Endothelial cell of umbilical vein (primary cell): ENCODE measurements at regions not wholly inside any gene's neighbourhood (a gene's known extent, or its start where the extent isn't known, plus 50 kb on each side); places are given as distances from the start of the nearest gene placed in this dataset.

Experiments
- BruUV-seq: library from RNA; stranded (reverse); fragments of 400-500 nt; replicated peaks from 2 replicates; lab custom pipeline; 2021; lab: Mats Ljungman, UMichigan
- CTCF ChIA-PET: fragments of 300-600, 350-600 bp; sonication (Branson Sonifier 250); formaldehyde crosslinking; loops from one replicate; lab custom pipeline; 2021; ENCODE audit warnings: antibody characterized with exemption, inconsistent platforms; lab: Charles Lee
- POLR2A ChIA-PET: fragments of 300-600, 350-600 bp; sonication (Branson Sonifier 250); formaldehyde crosslinking; loops from one replicate; lab custom pipeline; 2021; ENCODE audit warnings: antibody characterized with exemption, inconsistent platforms; lab: Charles Lee
- DNase-seq: peaks from one replicate; pipeline ENCODE4 v3.0.0-alpha.2; 2011; ENCODE audit warnings: low read depth, low spot score
- FAIRE-seq: peaks from 2 replicates; lab custom pipeline; 2011; peaks lifted over from hg19 to GRCh38; lab: Jason Lieb, UNC
- H2AFZ ChIP-seq: 2 replicates; pipeline ENCODE4 v1.6.0; 2012; ENCODE audit warnings: low read depth, low read length, control low read depth, inconsistent platforms
- H3K27ac ChIP-seq: 2 replicates; pipeline ENCODE4 v1.5.1; 2011; ENCODE audit warnings: low read depth, mild to moderate bottlenecking, control low read depth, low read length, moderate library complexity; ENCODE audit not compliant: insufficient read depth
- H3K27me3 ChIP-seq, 2 experiments: 2 replicates each; pipeline versions ENCODE4 v1.6.0 to v1.6.1; 2011; ENCODE audit warnings: low read length in 2 of 2, mixed read lengths in 1 of 2; ENCODE audit not compliant: control insufficient read depth in 2 of 2, insufficient read depth in 2 of 2
- H3K36me3 ChIP-seq, 2 experiments: 2 replicates in 1 of 2; 3 replicates in 1 of 2; pipeline ENCODE4 v1.5.1; 2011; ENCODE audit warnings: low read length in 2 of 2, mild to moderate bottlenecking in 1 of 2, moderate library complexity in 1 of 2; ENCODE audit not compliant: control insufficient read depth in 2 of 2, insufficient read depth in 2 of 2; ENCODE audit errors: extremely low read depth in 1 of 2
- H3K4me1 ChIP-seq: 3 replicates; pipeline ENCODE4 v1.5.1; 2011; ENCODE audit warnings: mild to moderate bottlenecking, low read length; ENCODE audit not compliant: control insufficient read depth, insufficient read depth; ENCODE audit errors: extremely low read depth
- H3K4me2 ChIP-seq: 2 replicates; pipeline ENCODE4 v1.6.1; 2011; ENCODE audit warnings: low read length, control low read depth, mixed read lengths; ENCODE audit not compliant: insufficient read depth
- H3K4me3 ChIP-seq, 3 experiments: fragments of 200-600 bp in 1 of 3; sonication (generic), shearing (Covaris generic) in 1 of 3; replicated peaks in 1 of 3; 2 replicates each; pipeline ENCODE4 v1.5.1; 2011 to 2016; ENCODE audit warnings: control low read depth in 3 of 3, low read length in 3 of 3, mild to moderate bottlenecking in 2 of 3, inconsistent platforms in 1 of 3, low read depth in 1 of 3, moderate library complexity in 1 of 3; ENCODE audit not compliant: insufficient read depth in 1 of 3
- H3K79me2 ChIP-seq: 2 replicates; pipeline ENCODE4 v1.6.0; 2012; ENCODE audit warnings: low read length, inconsistent platforms; ENCODE audit not compliant: control insufficient read depth, insufficient read depth
- H3K9ac ChIP-seq: replicated peaks from 2 replicates; pipeline ENCODE3; 2011; ENCODE audit warnings: low read length, control low read depth; ENCODE audit not compliant: insufficient read depth; ENCODE audit errors: extremely low read depth
- H3K9me1 ChIP-seq: replicated peaks from 3 replicates; pipeline ENCODE4 v1.6.0; 2011; ENCODE audit warnings: mild to moderate bottlenecking, low read length; ENCODE audit not compliant: control insufficient read depth, insufficient read depth; ENCODE audit errors: extremely low read depth
- H3K9me3 ChIP-seq: replicated peaks from 2 replicates; pipeline ENCODE4 v1.5.1; 2012; ENCODE audit warnings: low read length, inconsistent platforms; ENCODE audit not compliant: control insufficient read depth, insufficient read depth
- H4K20me1 ChIP-seq: replicated peaks from 2 replicates; pipeline ENCODE3; 2011; ENCODE audit warnings: mild to moderate bottlenecking, low read length; ENCODE audit not compliant: control insufficient read depth, insufficient read depth; ENCODE audit errors: extremely low read depth
- CTCF ChIP-seq, 2 donors: IDR thresholded peaks; 1 replicate in 1 of 2; 2 replicates in 1 of 2; pipeline ENCODE4 v1.5.1; 2011; ENCODE audit warnings: low read length in 2 of 2, mild to moderate bottlenecking in 2 of 2, moderate library complexity in 2 of 2, control low read depth in 1 of 2, inconsistent platforms in 1 of 2, low read depth in 1 of 2; ENCODE audit not compliant: insufficient read depth in 1 of 2; ENCODE audit errors: extremely low read depth in 1 of 2
- EZH2 ChIP-seq: IDR thresholded peaks from 2 replicates; pipeline ENCODE4 v1.6.1; 2012; ENCODE audit warnings: borderline replicate concordance, low read depth, mild to moderate bottlenecking, moderate library complexity, low read length, inconsistent platforms; ENCODE audit not compliant: severe bottlenecking
- FOS ChIP-seq: IDR thresholded peaks from 2 replicates; pipeline ENCODE4 v1.6.1; 2011; ENCODE audit warnings: mild to moderate bottlenecking, low read length, moderate library complexity, borderline replicate concordance; ENCODE audit not compliant: insufficient read depth
- GATA2 ChIP-seq: IDR thresholded peaks from 2 replicates; pipeline ENCODE4 v1.7.0; 2011; ENCODE audit warnings: low read depth, mild to moderate bottlenecking, moderate library complexity, mixed read lengths, low read length; ENCODE audit not compliant: insufficient read length, insufficient read depth
- JUN ChIP-seq: IDR thresholded peaks from 2 replicates; pipeline ENCODE4 v1.6.1; 2011; ENCODE audit warnings: borderline replicate concordance, low read depth; ENCODE audit not compliant: insufficient read length, insufficient read depth
- MAX ChIP-seq: IDR thresholded peaks from 2 replicates; pipeline ENCODE4 v1.6.1; 2011; ENCODE audit not compliant: insufficient read depth, insufficient read length
- MYC ChIP-seq: IDR thresholded peaks from one replicate; pipeline ENCODE4 v1.6.1; 2011; ENCODE audit warnings: mild to moderate bottlenecking, low read depth, low read length
- POLR2A ChIP-seq: IDR thresholded peaks from 2 replicates; pipeline ENCODE4 v1.6.1; 2012; ENCODE audit warnings: low read depth, mild to moderate bottlenecking, control low read depth, low read length
- POLR2AphosphoS5 ChIP-seq: IDR thresholded peaks from 2 replicates; pipeline ENCODE4 v1.6.1; 2012; ENCODE audit warnings: low read depth, mild to moderate bottlenecking, control low read depth, low read length, moderate library complexity; ENCODE audit not compliant: insufficient read depth
- dilution Hi-C: fragments of 300-500 bp; cut with MboI; formaldehyde crosslinking; loops from one replicate; pipeline ENCODE4 v1.15.0; 2019; ENCODE audit warnings: low sequenced_read_pairs; ENCODE audit not compliant: extremely low pct_ligation_motif_present
- intact Hi-C: fragments of 100-400 bp; cut with micrococcal nuclease; formaldehyde crosslinking; loops from one replicate; pipeline ENCODE4 v1.10.0; 2022

- TF ChIP-seq JUN (no peak), EZH2 (no peak), POLR2AphosphoS5 (no peak), CTCF (IDR thresholded peaks at IDR 0.05; ENCODE audit: extremely low read depth in 1 of 2, insufficient read depth in 1 of 2, low read depth in 1 of 2, low read length in 2 of 2) (no peak), FOS (no peak), MYC (no peak), MAX (no peak), GATA2 (no peak), POLR2A (no peak)
- FAIRE-seq (no peak), DNase-seq (no peak)
- Histone ChIP-seq H3K9me1 (no peaks in the 10 kb centered on the region), H3K79me2 (no peaks in the 10 kb centered on the region), H3K27ac (no peak overlapping the region), H3K36me3 (no peaks in the 10 kb centered on the region), H3K9me3 (no peaks in the 10 kb centered on the region), H3K27me3 (peaks cover 0 to 3% of the 10 kb centered on the region in 2 experiments), H3K4me3 (no peak overlapping the region), H4K20me1 (no peaks in the 10 kb centered on the region), H3K4me2 (no peak overlapping the region), H3K9ac (no peak overlapping the region), H3K4me1 (no peaks in the 10 kb centered on the region), H2AFZ (no peak overlapping the region)
- intact Hi-C loops (loop anchor here (1.0 kb wide), 3 partner anchors 172 to 279 kb away; no protein-coding TSS in a partner anchor), dilution Hi-C loops (no loop called here)
- BruUV-seq, result no TSS peak
- CTCF ChIA-PET, result interaction anchor here (0.9 to 3.4 kb wide), 28 partner anchors 10 to 697 kb away, joined by 3 to 55 read pairs (median 5); no protein-coding TSS in a partner anchor
- POLR2A ChIA-PET, result no interaction called here
Observed at GRCh38 chr12:13534242-13534641, 337.7 kb downstream of the EMP1 start.
